IPS DF 6.9 (cell line): ENCODE measurements at regions not wholly inside any gene's neighbourhood (a gene's known extent, or its start where the extent isn't known, plus 50 kb on each side); places are given as distances from the start of the nearest gene placed in this dataset.

Experiments
- DNase-seq: peaks from one replicate; pipeline ENCODE4 v3.0.0-alpha.2; 2013; ENCODE audit warnings: low read depth, low spot score
- H3K27ac ChIP-seq: one replicate; pipeline ENCODE4 v1.5.1; 2013; ENCODE audit warnings: low read length, control low read depth
- H3K27me3 ChIP-seq: 2 replicates; pipeline ENCODE4 v1.6.1; 2013; ENCODE audit warnings: mild to moderate bottlenecking, low read length; ENCODE audit not compliant: control insufficient read depth, insufficient read depth
- H3K36me3 ChIP-seq: 2 replicates; pipeline ENCODE4 v1.6.1; 2013; ENCODE audit warnings: low read length; ENCODE audit not compliant: control insufficient read depth, insufficient read depth
- H3K4me1 ChIP-seq: 2 replicates; pipeline ENCODE4 v1.6.1; 2013; ENCODE audit warnings: low read length; ENCODE audit not compliant: control insufficient read depth, insufficient read depth
- H3K4me3 ChIP-seq: 2 replicates; pipeline ENCODE4 v1.5.1; 2013; ENCODE audit warnings: mild to moderate bottlenecking, low read length
- H3K9me3 ChIP-seq: 2 replicates; pipeline ENCODE4 v1.6.1; 2013; ENCODE audit warnings: low read length, inconsistent platforms; ENCODE audit not compliant: control insufficient read depth, insufficient read depth
- WGBS: extraction: QIAGEN DNeasy Blood & Tissue Kit; methylation state at CpG from one replicate; pipeline ENCODE4 v1.1.7; 2013; ENCODE audit warnings: mixed read lengths, missing lambda C conversion rate; ENCODE audit not compliant: insufficient read length, insufficient coverage; 5-methylcytosine and 5-hydroxymethylcytosine counted together

DNA sequence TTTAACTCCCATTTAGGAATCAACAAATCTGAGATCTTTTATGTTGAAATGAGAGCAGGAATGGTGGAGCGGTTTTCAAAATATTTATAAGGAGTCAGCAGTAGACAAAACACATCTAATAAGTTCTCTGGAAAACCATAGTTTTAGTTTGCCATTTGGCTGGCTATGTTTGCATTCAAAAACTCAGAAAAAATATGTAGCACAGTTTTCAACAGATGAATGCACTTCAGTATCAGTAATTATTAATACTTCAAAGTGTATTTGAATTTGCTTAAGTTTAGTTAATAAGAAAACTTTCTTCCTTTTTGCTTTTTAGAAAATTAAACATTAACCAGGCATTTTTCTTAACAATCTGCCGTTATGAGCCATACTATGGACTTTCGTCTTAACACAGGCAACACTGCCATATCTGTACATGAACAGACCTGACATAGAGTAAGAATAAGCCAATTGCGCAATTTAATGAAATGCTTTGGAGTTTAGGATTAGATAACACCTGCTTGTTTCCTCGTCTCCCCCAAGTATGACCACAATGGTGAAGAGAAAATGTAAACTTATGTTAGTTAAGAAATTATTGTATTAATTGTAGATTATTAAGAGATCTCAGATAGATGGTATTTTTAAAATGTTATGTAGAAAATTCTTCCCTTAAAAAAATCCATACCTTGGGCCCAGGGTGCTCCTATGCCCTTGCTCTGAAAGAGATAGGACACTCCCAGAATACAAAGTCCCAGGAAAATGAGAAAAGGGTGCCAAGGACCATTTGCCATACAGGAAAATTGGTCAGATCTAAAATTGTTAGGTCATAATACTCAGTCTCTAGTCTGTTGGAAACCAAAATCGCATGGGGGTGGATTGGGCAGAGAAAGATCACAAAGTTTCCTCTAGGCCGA is 552.3 kb upstream of the ARGLU1 start:
- Histone ChIP-seq H3K27ac (no peak overlapping the region), H3K36me3 (no peaks in the 10 kb centered on the region), H3K4me1 (no peaks in the 10 kb centered on the region), H3K9me3 (no peaks in the 10 kb centered on the region), H3K4me3 (no peak overlapping the region), H3K27me3 (no peaks in the 10 kb centered on the region)
- no peak for DNase-seq
- no CpG with 5 or more reads among the region's 7 CpGs for WGBS

- no peak overlapping the region for H3K4me3 ChIP-seq
- no peaks in the 10 kb centered on the region for H3K4me1 ChIP-seq
- WGBS: no CpG with 5 or more reads among the region's 5 CpGs
- no peaks in the 10 kb centered on the region for H3K9me3 ChIP-seq
- H3K36me3 ChIP-seq: no peaks in the 10 kb centered on the region
- no peaks in the 10 kb centered on the region for H3K27me3 ChIP-seq
- DNase-seq: no peak
- no peak overlapping the region for H3K27ac ChIP-seq
These were observed 550.6 kb upstream of the ARGLU1 start for GRCh38 chr13:107118506-107118905.

DNA sequence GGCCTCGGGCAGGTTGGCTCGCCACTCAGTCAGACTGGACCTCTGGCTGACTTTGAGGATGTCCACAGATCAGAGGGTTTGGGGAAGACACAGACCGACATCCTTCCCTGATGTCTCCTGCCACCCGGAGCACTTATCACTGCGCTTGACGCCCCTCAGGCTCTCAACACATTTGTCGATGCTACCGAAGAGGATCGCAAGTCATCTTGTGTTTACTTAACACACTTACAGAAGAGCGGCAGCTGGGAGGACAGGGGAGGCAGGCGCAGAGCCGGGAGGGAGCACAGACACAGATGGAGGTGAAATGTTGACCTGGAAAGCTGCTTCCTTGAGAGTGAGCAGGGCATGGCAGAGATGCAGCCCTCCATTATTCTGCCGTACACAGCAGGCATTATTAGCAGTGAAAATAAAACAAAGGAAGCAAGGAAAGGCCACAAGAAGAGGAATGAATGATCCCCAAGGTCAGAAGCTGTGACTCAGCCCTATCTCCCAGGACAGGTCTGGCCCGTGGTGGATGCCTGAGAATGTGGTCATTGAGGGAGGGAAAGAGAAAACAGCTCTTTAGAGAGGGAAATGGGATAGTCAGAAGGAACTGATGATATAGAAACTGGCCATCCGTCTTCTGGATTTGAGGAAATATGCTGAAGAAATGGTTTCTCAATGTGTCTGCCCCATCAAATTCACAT is 549.5 kb upstream of the ARGLU1 start:
- Histone ChIP-seq H3K27ac (no peak overlapping the region), H3K36me3 (no peaks in the 10 kb centered on the region), H3K4me3 (no peak overlapping the region), H3K27me3 (no peaks in the 10 kb centered on the region), H3K4me1 (no peaks in the 10 kb centered on the region), H3K9me3 (no peaks in the 10 kb centered on the region)
- DNase-seq: no peak
- WGBS: no CpG with 5 or more reads among the region's 15 CpGs

- no peaks in the 10 kb centered on the region for H3K36me3 ChIP-seq
- WGBS: no CpG with 5 or more reads among the region's 1 CpG
- H3K27ac ChIP-seq: no peak overlapping the region
These were observed 545.5 kb upstream of the ARGLU1 start for GRCh38 chr13:107113387-107113786.

DNA sequence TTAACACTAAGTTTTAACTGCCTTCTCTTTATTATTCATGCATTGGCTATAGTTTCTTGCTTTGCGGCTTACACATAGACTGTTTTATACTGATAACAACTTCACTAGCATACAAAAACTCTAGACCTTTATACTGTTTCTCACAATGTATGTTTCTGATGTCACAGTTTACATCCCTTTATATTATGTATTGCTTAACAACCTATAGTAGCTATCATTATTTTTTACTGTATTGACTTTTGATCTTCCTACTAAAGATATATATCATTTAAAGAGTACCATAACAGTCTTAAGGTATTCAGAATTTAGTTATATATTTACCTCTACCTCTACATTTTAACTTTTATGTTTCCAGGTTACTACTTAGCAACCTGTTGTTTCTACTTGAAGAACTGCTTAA is 543.3 kb upstream of the ARGLU1 start:
- Histone ChIP-seq H3K4me1 (no peaks in the 10 kb centered on the region), H3K27ac (no peak overlapping the region), H3K4me3 (no peak overlapping the region), H3K36me3 (no peaks in the 10 kb centered on the region), H3K9me3 (no peaks in the 10 kb centered on the region), H3K27me3 (no peaks in the 10 kb centered on the region)
- DNase-seq: no peak
- no CpG with 5 or more reads among the region's 1 CpG for WGBS

More at GRCh38 chr13:107113387-107113786, 545.5 kb upstream of the ARGLU1 start:
- Histone ChIP-seq H3K27me3 (no peaks in the 10 kb centered on the region), H3K9me3 (no peaks in the 10 kb centered on the region), H3K4me3 (no peak overlapping the region), H3K4me1 (no peaks in the 10 kb centered on the region)
- DNase-seq: no peak

DNA sequence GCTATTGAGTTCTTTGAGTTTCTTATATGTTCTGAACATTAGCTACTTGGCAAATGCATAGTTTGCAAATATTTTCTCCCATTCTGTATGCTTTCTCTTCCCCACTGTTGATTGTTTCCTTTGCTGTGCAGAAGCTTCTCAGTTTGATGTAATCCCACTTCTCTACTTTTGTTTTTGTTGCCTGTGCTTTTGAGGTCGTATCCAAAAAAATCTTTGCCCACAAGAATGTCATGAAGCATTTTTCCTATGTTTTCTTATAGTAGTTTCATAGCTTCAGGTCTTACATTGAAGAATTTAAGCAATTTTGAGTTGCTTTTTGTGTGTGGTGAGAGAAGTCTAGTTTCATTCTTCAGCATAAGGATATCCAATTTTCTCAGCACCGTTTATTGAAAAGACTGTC is 536.7 kb upstream of the ARGLU1 start:
- H3K9me3 ChIP-seq: no peaks in the 10 kb centered on the region
- no peak overlapping the region for H3K4me3 ChIP-seq
- H3K27ac ChIP-seq: no peak overlapping the region
- DNase-seq: no peak
- no peaks in the 10 kb centered on the region for H3K4me1 ChIP-seq
- H3K36me3 ChIP-seq: no peaks in the 10 kb centered on the region
- no CpG with 5 or more reads among the region's 2 CpGs for WGBS
- no peaks in the 10 kb centered on the region for H3K27me3 ChIP-seq

DNA sequence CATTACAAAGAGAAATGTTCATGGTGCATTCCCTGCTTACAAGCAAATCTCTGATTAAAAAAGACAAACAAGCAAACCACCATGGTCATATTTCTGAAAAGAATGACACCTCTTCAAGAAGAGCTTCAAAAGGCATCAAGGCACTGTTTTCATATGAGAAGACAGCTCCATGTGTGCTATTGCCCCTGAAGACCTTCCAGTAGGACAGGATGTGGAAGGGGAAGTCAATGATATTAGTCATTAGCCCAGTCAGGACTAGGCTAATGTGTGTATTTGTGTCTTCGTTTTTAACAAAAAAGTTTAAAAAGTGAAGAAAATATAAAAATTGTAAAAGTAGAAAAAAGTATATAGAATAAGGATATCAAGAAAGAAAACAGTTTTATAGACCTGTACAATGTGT is 534.7 kb upstream of the ARGLU1 start:
- DNase-seq: no peak
- no peak overlapping the region for H3K27ac ChIP-seq
- H3K4me3 ChIP-seq: no peak overlapping the region
- WGBS: 100% methylated on average over 1 of the region's 1 CpG
- H3K36me3 ChIP-seq: no peaks in the 10 kb centered on the region
- H3K9me3 ChIP-seq: no peaks in the 10 kb centered on the region
- H3K27me3 ChIP-seq: no peaks in the 10 kb centered on the region
- no peaks in the 10 kb centered on the region for H3K4me1 ChIP-seq

DNA sequence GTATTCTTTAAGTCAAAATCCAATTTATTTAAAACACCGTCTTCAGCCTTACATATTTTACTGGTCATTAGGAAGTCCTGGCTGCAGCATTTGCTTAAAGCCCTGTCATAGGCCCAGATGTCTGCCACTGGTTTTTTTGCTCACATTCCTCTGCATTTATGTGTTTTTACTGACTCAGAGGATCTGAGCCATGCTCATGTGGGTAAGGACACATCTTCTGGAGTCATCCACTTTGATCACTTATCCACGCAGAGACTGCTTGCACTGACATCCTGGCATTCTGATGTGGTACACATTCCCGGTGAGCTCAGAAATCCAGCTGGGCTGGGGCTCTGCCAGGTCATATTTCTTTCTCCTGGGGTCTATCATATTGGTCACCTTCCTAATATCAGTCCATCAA is 531.7 kb upstream of the ARGLU1 start:
- WGBS: 100% methylated on average over 1 of the region's 3 CpGs
- Histone ChIP-seq H3K4me3 (no peak overlapping the region), H3K9me3 (no peaks in the 10 kb centered on the region), H3K36me3 (no peaks in the 10 kb centered on the region), H3K27me3 (no peaks in the 10 kb centered on the region), H3K27ac (no peak overlapping the region), H3K4me1 (no peaks in the 10 kb centered on the region)
- DNase-seq: no peak

DNA sequence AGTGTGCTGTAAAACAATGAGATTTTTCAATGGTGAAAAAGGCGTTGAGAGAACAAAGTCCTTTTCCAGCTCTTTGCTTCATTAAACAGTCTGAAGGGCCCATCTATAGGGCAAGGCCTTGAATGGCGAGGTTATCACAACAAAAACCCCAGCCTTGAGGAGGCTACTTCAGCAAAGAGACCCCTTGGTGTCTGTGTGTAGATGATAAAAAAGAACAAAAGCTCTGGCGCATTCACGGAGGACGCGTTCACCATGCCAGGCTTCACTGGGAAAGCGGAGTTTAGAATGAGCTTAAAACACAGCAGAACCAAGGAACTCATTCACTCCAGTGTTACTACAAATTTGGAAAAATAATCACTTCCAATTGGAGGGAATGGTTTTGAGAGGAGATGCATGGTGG is 530.0 kb upstream of the ARGLU1 start:
- Histone ChIP-seq H3K9me3 (no peaks in the 10 kb centered on the region), H3K36me3 (no peaks in the 10 kb centered on the region), H3K4me3 (no peak overlapping the region), H3K27ac (no peak overlapping the region), H3K27me3 (no peaks in the 10 kb centered on the region), H3K4me1 (no peaks in the 10 kb centered on the region)
- DNase-seq: no peak
- WGBS: no CpG with 5 or more reads among the region's 7 CpGs

GRCh38 chr13:107095876-107096275 is 527.9 kb upstream of the ARGLU1 start:
- no peaks in the 10 kb centered on the region for H3K27me3 ChIP-seq
- no CpG with 5 or more reads among the region's 2 CpGs for WGBS

More at GRCh38 chr13:107095876-107096275, 527.9 kb upstream of the ARGLU1 start:
- Histone ChIP-seq H3K4me1 (no peaks in the 10 kb centered on the region), H3K36me3 (no peaks in the 10 kb centered on the region), H3K9me3 (no peaks in the 10 kb centered on the region), H3K27ac (no peak overlapping the region), H3K4me3 (no peak overlapping the region)
- DNase-seq: no peak
